BJ (cell line): ENCODE measurements at regions not wholly inside any gene's neighbourhood (a gene's known extent, or its start where the extent isn't known, plus 50 kb on each side); places are given as distances from the start of the nearest gene placed in this dataset.

Experiments
- CTCF ChIA-PET: fragments of 350-600 bp; formaldehyde crosslinking; extraction: SDS; loops from one replicate; lab custom pipeline; 2021; ENCODE audit warnings: antibody characterized with exemption, inconsistent platforms; lab: Yijun Ruan, JAX
- POLR2A ChIA-PET: fragments of 300-600 bp; sonication (Branson Sonifier 250); formaldehyde crosslinking; extraction: SDS; loops from one replicate; lab custom pipeline; 2021; ENCODE audit warnings: antibody characterized with exemption; lab: Charles Lee
- DNase-seq: peaks from one replicate; pipeline ENCODE4 v3.0.0-alpha.2; 2011; ENCODE audit warnings: low read depth
- H3K27me3 ChIP-seq: 2 replicates; pipeline ENCODE4 v1.6.0; 2011; ENCODE audit warnings: low read length; ENCODE audit not compliant: control insufficient read depth, insufficient read depth
- H3K36me3 ChIP-seq: 2 replicates; pipeline ENCODE4 v1.5.1; 2011; ENCODE audit warnings: low read length; ENCODE audit not compliant: control insufficient read depth, insufficient read depth
- H3K4me3 ChIP-seq: 2 replicates; pipeline ENCODE4 v1.5.1; 2011; ENCODE audit warnings: low read depth, mild to moderate bottlenecking, control low read depth, low read length
- CTCF ChIP-seq: IDR thresholded peaks from 2 replicates; pipeline ENCODE4 v1.5.1; 2011; ENCODE audit warnings: low read depth, mild to moderate bottlenecking, control low read depth, inconsistent platforms, low read length, moderate library complexity; ENCODE audit not compliant: insufficient read depth

GRCh38 chrX:36861601-36862000 is 146.6 kb upstream of the FAM47C start:
- no peak for DNase-seq
- no peak overlapping the region for H3K4me3 ChIP-seq
- H3K36me3 ChIP-seq: no peaks in the 10 kb centered on the region
- CTCF ChIA-PET: no interaction called here
- POLR2A ChIA-PET: no interaction called here
- no peak for TF ChIP-seq CTCF
- no peaks in the 10 kb centered on the region for H3K27me3 ChIP-seq

GRCh38 chrX:36867143-36867542 is 141.0 kb upstream of the FAM47C start:
- peak; percentile 40 for TF ChIP-seq CTCF
- ChIA-PET CTCF (no interaction called here), POLR2A (no interaction called here)
- Histone ChIP-seq H3K4me3 (no peak overlapping the region), H3K27me3 (no peaks in the 10 kb centered on the region), H3K36me3 (no peaks in the 10 kb centered on the region)
- no peak for DNase-seq

- ChIA-PET POLR2A (no interaction called here), CTCF (no interaction called here)
- no peak for TF ChIP-seq CTCF
- no peak overlapping the region for H3K4me3 ChIP-seq
- H3K36me3 ChIP-seq: no peaks in the 10 kb centered on the region
- DNase-seq: no peak
- H3K27me3 ChIP-seq: no peaks in the 10 kb centered on the region
These were observed 139.6 kb upstream of the FAM47C start for GRCh38 chrX:36868592-36868991.

GRCh38 chrX:36869457-36869856 is 138.7 kb upstream of the FAM47C start:
- no peaks in the 10 kb centered on the region for H3K36me3 ChIP-seq
- POLR2A ChIA-PET: no interaction called here

GRCh38 chrX:36897690-36898089 is 110.5 kb upstream of the FAM47C start:
- TF ChIP-seq CTCF: no peak
- ChIA-PET CTCF (no interaction called here), POLR2A (no interaction called here)
- Histone ChIP-seq H3K4me3 (no peak overlapping the region), H3K27me3 (no peaks in the 10 kb centered on the region), H3K36me3 (no peaks in the 10 kb centered on the region)
- DNase-seq: no peak

More at GRCh38 chrX:36869457-36869856, 138.7 kb upstream of the FAM47C start:
- TF ChIP-seq CTCF: no peak
- CTCF ChIA-PET: no interaction called here
- DNase-seq: no peak
- H3K4me3 ChIP-seq: no peak overlapping the region
- H3K27me3 ChIP-seq: no peaks in the 10 kb centered on the region
